ENCODE measurements at regions not wholly inside any gene's neighbourhood (a gene's known extent, or its start where the extent isn't known, plus 50 kb on each side); places are given as distances from the start of the nearest gene placed in this dataset.

DNA sequence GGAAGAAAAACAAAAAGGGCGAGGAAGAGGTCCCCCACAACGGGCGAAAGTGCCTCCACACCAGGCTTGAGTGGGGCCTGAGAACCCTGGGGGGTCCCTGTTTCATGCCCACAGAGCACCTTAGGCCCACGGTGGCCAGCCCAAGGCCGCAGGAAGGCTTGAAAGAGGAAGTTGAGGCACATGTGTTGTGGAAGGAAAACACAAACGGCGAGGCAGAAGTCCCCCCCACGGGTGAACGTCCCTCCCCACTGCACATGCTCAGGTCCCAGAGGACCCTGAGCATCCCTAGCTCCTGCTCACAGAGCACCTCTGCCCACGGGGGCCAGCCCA, 371.5 kb downstream of the ALG10 start:
- WGBS, 5 donors, result 58 to 69% (median 61%) methylated on average over 6 to 10 of the region's 10 CpGs
- intact Hi-C loops (cut with DNase I; ENCODE audit: low total_unique reads), result no loop called here
- H3K9me3 ChIP-seq, result peaks cover 4 to 100% (median 98%) of the 10 kb centered on the region in 4 donors

DNA sequence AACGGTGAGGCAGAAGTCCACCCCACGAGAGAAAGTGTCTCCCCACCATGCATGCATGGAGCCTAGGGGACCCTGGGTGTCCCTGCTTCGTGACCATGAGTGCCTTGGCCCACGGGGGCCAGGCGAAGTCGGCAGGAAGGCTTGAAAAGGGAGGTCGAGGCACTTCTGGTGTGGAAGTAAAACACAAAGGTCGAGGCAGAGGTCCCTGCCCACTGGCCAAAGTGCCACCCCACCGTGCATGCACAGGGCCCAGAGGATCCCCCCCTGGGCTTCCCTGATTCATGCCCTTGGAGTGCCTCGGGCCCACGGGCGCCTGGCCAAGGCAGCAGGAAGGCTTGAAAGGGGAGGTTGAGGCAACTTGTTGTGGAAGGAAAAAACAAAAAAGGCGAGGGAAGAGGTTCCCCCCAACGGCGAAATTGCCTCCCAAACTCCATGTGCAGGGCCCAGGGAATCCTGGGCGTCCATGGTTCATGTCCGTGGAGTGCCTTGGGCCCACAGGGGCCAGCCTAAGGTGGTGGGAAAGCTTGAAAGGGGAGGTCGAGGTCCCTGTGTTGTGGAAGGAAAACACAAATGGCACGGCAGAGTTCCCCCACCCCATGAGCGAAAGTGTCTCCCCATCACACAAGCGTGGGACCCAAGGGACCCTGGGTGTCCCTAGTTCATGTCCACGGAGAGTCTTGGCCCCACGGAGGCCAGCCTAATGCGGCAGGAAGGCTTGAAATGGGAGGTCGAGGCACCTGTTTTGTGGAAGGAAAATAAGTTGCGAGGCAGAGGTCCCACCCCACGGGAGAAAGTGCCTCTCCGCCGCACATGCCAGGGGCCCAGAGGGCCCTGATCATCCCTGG, 372.1 kb downstream of the ALG10 start:
- TF ChIP-seq POLR2AphosphoS5 (IDR thresholded peaks at IDR 0.05), result no peak
- TF ChIP-seq, protein P1, sequence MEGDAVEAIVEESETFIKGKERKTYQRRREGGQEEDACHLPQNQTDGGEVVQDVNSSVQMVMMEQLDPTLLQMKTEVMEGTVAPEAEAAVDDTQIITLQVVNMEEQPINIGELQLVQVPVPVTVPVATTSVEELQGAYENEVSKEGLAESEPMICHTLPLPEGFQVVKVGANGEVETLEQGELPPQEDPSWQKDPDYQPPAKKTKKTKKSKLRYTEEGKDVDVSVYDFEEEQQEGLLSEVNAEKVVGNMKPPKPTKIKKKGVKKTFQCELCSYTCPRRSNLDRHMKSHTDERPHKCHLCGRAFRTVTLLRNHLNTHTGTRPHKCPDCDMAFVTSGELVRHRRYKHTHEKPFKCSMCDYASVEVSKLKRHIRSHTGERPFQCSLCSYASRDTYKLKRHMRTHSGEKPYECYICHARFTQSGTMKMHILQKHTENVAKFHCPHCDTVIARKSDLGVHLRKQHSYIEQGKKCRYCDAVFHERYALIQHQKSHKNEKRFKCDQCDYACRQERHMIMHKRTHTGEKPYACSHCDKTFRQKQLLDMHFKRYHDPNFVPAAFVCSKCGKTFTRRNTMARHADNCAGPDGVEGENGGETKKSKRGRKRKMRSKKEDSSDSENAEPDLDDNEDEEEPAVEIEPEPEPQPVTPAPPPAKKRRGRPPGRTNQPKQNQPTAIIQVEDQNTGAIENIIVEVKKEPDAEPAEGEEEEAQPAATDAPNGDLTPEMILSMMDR (IDR thresholded peaks at IDR 0.05), result no peak
- no peak for TF ChIP-seq POLR2A (IDR thresholded peaks at IDR 0.05)
- TF ChIP-seq EP300 (IDR thresholded peaks at IDR 0.05), result no peak
- H3K27ac ChIP-seq, result no peak overlapping the region
- H3K4me1 ChIP-seq, result no peaks in the 10 kb centered on the region
- peaks cover 9 to 100% (median 98%) of the 10 kb centered on the region in 4 donors for H3K9me3 ChIP-seq
- WGBS, 5 donors, result 58 to 65% (median 59%) methylated on average over 29 of the region's 29 CpGs
- peak in 1 of 2 donors; percentile 13 for DNase-seq
- intact Hi-C loops (cut with DNase I; ENCODE audit: low total_unique reads), result no loop called here
- no peak overlapping the region for H3K4me3 ChIP-seq
- H3K27me3 ChIP-seq, result peaks cover 0 to 16% (median 0%) of the 10 kb centered on the region in 3 donors
- no peaks in the 10 kb centered on the region for H3K36me3 ChIP-seq

More for the DNA sequence above, 371.5 kb downstream of the ALG10 start:
- TF ChIP-seq, protein P1 (IDR thresholded peaks at IDR 0.05), result no peak
- TF ChIP-seq POLR2AphosphoS5 (IDR thresholded peaks at IDR 0.05) (no peak), EP300 (IDR thresholded peaks at IDR 0.05) (no peak), POLR2A (IDR thresholded peaks at IDR 0.05) (no peak)
- DNase-seq, result peak in 1 of 2 donors; percentile 17
- Histone ChIP-seq H3K4me3 (no peak overlapping the region), H3K27ac (no peak overlapping the region), H3K36me3 (no peaks in the 10 kb centered on the region), H3K4me1 (no peaks in the 10 kb centered on the region), H3K27me3 (peaks cover 0 to 22% (median 0%) of the 10 kb centered on the region in 3 donors)

DNA sequence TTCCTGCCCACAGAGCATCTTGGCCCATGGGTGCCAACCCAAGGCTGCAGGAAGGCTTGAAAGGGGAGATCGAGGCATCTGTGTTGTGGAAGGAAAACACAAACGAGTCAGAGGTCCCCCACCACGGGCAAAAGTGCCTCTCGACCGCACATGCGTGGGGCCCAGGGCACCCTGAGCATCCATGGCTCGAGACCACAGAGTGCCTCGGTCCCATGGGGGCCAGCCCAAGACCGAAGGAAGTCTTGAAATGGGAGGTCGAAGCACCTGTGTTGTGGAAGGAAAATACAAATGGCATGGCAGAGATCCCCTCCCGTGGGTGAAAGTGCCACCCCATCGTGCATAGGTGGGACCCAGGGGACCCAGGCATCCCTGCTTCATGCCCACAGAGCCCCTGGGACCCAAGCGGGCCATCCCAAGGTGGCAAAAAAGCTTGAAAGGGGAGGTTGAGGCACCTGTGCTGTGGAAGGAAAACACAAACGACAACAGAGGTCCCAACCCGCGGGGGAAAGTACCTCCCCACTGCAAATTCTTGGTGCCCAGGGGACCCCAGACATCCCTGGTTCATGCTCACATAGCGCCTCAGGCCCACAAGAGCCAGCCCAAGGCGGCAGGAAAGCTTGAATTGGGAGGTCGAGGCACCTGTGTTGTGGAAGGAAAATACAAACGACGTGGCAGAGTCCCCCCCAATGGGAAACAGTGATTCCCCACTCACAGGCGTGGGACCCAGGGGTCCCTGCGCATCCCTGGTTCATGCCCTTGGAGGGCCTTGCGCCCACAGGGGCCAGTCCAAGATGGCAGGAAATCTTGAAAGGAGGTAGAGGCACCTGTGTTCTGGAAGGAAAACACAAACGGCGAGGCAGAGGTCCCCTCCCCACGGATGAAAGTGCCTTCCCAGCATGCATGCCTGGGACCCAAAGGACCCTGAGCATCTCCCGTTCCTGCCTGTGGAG, 373.0 kb downstream of the ALG10 start:
- Histone ChIP-seq H3K4me3 (no peak overlapping the region), H3K27me3 (peaks cover 0 to 8% (median 0%) of the 10 kb centered on the region in 3 donors), H3K4me1 (no peaks in the 10 kb centered on the region), H3K9me3 (peaks cover 11 to 100% (median 97%) of the 10 kb centered on the region in 4 donors), H3K36me3 (no peaks in the 10 kb centered on the region), H3K27ac (no peak overlapping the region)
- TF ChIP-seq, protein P1 (IDR thresholded peaks at IDR 0.05), result no peak
- no peak for TF ChIP-seq POLR2A (IDR thresholded peaks at IDR 0.05)
- no peak for TF ChIP-seq POLR2AphosphoS5 (IDR thresholded peaks at IDR 0.05)
- TF ChIP-seq EP300 (IDR thresholded peaks at IDR 0.05), result no peak
- 65 to 69% (median 66%) methylated on average over 24 to 28 of the region's 28 CpGs for WGBS, 5 donors
- intact Hi-C loops (cut with DNase I; ENCODE audit: low total_unique reads), result no loop called here
- peak in 1 of 2 donors; percentile 15 for DNase-seq

Measured in stomach (tissue), 8 donors.